Sigmoid colon (tissue), 4 donors: ENCODE measurements at regions not wholly inside any gene's neighbourhood (a gene's known extent, or its start where the extent isn't known, plus 50 kb on each side); places are given as distances from the start of the nearest gene placed in this dataset.

ENCODE experiments used
- CTCF ChIP-seq, 4 experiments: fragments of 450-650 bp in 3 of 4; fragments of 200-600 bp in 1 of 4; IDR thresholded peaks; one replicate each; pipeline ENCODE4 v1.5.1; 2016 to 2019; ENCODE audit warnings: antibody characterized with exemption in 4 of 4, mild to moderate bottlenecking in 3 of 4, moderate library complexity in 2 of 4
- EP300 ChIP-seq, 4 donors: sonication (generic); formaldehyde crosslinking; IDR thresholded peaks; one replicate each; pipeline ENCODE4 v1.6.1; 2017; ENCODE audit warnings: antibody characterized with exemption in 4 of 4
- POLR2AphosphoS5 ChIP-seq, 4 donors: sonication (generic); formaldehyde crosslinking; IDR thresholded peaks; one replicate each; pipeline ENCODE4 v1.6.1; 2017; ENCODE audit warnings: antibody characterized with exemption in 4 of 4

- TF ChIP-seq CTCF (IDR thresholded peaks at IDR 0.05) (no peak), POLR2AphosphoS5 (IDR thresholded peaks at IDR 0.05) (no peak), EP300 (IDR thresholded peaks at IDR 0.05) (no peak)
These were observed 55.8 kb upstream of the TNP1 start for GRCh38 chr2:216915557-216916150.
